SKM-1 treated with dmso at 0.1 percent for 144 hours (cell line): ENCODE measurements at regions not wholly inside any gene's neighbourhood (a gene's known extent, or its start where the extent isn't known, plus 50 kb on each side); places are given as distances from the start of the nearest gene placed in this dataset.
"Not testable (repeated sequence)": the region's sequence is repeated elsewhere in the genome, so short reads cannot be mapped to it uniquely, and the experiment has no call there.

Experiments
- DNase-seq: peaks from one replicate; lab custom pipeline; 2025; ENCODE audit not compliant: unreplicated experiment; lab: John Stamatoyannopoulos, UW

DNA sequence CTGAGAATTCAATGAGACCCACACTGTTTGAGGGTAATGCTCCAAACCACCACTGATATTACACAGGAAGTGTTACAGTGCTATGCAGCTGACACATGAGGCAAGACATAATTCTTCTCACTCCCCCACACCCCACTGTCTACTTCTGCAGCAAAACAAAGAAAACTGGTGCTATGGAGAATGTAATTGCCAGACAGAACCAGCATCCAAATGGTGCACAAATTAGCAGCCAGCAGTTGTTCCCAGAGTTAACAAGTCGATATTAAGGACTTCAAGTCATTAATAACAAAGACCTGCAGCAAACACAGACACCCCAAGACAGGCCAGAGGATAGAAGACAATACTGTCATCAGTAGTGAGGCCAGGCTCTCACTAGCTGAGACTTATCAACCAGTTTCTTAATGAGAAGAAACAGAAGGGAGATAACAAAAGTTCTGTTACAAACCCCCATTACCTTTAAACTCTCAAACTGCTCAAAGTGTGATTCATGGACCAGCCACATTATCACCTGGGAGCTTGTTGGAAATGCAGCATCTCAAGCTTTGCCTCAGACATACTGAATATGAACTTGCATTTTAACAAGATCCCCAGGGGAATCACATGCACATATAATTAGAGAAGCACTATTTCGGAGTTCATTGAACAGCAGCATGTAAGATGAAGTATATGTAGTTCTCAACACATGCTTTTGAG is 58.7 kb upstream of the FNDC3B start:
- DNase-seq = peak; percentile 85

DNA sequence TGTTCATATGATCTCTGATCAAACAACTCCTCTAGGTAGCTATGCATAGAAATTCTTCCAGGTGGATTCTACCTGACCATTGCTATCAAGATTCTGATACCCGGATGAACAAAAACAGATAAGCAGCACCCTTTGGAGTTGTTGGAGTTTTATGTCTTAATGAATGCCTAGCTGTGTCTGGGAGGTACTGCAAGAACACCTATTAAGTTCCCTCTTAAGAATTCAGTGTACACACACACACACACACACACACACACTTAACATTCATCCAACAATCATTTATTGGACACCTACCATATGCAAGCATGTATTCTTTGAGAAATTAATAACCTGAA is 58.1 kb upstream of the FNDC3B start:
- no peak for DNase-seq

- no peak for DNase-seq
These were observed 56.5 kb upstream of the FNDC3B start for GRCh38 chr3:171982828-171983227.

DNA sequence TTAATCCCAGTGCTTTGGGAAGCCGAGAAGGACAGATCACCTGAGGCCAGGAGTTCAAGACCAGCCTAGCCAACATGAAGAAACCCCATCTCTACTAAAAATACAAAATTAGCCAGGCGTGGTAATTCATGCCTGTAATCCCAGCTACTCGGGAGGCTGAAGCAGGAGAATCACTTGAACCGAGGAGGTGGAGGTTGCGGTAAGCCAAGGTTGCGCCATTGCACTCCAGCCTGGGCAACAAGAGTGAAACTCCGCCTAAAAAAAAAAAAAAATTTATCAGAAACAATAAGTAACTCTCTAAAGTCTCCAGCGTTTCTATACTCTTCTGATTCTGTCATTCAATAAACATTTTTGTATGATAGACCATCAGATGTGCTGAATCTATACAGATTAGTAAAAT is 55.7 kb upstream of the FNDC3B start:
- DNase-seq = not testable (repeated sequence)

DNA sequence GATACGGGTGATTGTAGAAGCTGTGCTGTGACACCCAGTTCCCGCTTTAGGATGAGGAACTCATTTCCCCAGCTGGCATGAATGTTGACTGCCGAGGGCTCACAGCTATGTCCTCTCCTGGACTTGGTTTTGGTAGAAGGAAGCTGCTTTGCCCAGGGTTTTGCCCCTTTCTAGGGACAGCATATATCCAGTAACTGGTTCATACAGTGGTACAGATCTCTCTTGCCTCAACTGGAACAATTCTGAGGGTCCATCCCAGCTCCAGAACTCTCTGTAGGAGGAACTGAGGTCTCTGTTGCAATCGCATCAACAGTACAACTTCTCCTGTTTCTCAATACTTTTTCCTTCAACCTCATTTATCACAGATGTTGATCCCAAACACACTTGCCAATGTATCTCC is 54.5 kb upstream of the FNDC3B start:
- DNase-seq = peak; percentile 92

GRCh38 chr3:171986176-171986575 is 53.2 kb upstream of the FNDC3B start:
- peak; percentile 89 for DNase-seq

GRCh38 chr3:171986757-171987518 is 52.4 kb upstream of the FNDC3B start:
- DNase-seq = no peak
